GM20431 (cell line): ENCODE measurements at regions not wholly inside any gene's neighbourhood (a gene's known extent, or its start where the extent isn't known, plus 50 kb on each side); places are given as distances from the start of the nearest gene placed in this dataset.
"Not testable (repeated sequence)": the region's sequence is repeated elsewhere in the genome, so short reads cannot be mapped to it uniquely, and the experiment has no call there.

Experiments used
- in situ Hi-C: fragments of 300-500 bp; cut with MseI, MboI; formaldehyde crosslinking; loops from one replicate; pipeline ENCODE4 v1.15.0; 2020; ENCODE audit warnings: low sequenced_read_pairs; ENCODE audit not compliant: unreplicated experiment

- in situ Hi-C loops: not testable (repeated sequence)
These were observed 120.7 kb downstream of the RPLP1 start for GRCh38 chr15:69573278-69573677.

DNA sequence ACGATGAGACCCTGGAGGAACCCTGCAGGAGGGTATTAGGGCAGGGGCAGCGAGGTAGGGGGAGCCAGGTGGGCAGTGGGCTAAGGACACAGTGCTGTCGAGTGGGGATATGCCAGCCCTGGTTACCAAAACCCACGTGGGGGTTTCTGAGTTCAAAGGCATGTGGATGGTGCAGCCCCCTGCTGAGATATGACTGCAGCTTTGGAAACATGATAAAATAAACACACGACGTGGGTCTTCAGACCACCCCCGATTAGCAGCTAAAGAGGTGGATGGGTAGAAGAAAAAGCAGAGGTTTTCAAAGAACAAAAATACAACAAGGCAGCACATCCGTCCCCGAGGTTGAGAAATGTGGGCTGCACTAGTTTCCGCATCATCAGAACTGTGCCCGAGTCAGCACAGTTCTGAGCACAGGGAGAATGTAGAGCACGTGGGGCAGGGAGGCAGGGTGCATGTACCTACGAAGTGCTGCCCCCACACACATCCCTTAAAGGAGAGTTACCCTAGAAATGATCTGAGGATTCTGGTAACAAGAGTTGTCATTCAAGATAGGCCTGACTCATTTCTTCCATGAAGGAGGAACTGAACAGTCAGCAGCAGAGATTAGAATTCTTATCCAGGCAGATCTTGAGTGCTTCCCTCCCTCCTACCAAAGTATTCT, 121.3 kb downstream of the RPLP1 start:
- in situ Hi-C loops: no loop called here

- in situ Hi-C loops: no loop called here
These were observed 121.9 kb downstream of the RPLP1 start for GRCh38 chr15:69574506-69574905.

GRCh38 chr15:69575387-69575786, 122.8 kb downstream of the RPLP1 start:
- in situ Hi-C loops: no loop called here

DNA sequence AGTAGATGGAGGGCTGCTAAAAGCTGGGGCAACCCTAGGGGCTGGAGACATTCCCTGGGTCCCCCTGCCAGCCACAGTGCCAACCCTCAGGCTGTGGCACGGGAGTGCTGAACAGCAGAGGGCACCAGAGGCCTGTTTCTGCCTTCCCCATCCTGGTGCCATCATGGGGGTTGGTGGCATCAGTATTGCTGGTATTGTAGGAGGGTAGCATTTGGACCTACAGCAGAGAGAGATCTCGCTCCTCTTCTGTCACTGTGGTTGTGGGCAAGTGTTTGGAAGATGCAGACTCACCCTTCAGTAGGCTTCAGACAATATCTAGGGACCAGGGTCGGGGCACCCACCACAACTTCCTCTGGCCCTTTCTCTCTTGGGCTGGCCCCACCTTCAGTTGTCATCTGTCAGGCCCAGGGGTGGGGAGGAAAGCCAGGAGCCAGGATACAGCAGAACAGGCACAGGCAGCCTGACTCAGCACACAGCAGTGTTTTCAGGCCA, 123.5 kb downstream of the RPLP1 start:
- in situ Hi-C loops: no loop called here

- in situ Hi-C loops: no loop called here
These were observed 124.3 kb downstream of the RPLP1 start for GRCh38 chr15:69576948-69577351.

DNA sequence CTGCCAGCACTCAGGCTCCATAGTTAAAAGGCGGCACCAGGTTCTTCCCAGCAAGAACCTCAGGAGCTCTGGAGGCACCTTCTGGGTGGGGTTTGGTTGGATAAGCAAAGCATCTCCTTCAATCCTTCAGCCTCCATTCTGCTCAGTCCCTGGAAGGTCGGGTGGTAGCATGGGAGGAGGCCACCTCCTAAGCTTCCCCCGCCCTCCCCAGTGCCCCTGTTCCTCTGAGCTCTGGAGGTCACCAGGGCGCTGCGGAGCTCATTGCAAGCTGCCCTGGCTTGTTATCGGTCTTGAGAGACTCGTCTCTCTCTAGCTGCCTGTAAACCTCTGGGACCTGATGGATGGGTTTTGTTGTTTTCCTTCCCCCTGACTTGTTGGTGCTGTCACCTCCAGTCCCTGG, 124.8 kb downstream of the RPLP1 start:
- in situ Hi-C loops: no loop called here

GRCh38 chr15:69578252-69578651, 125.6 kb downstream of the RPLP1 start:
- in situ Hi-C loops: no loop called here

- in situ Hi-C loops: no loop called here
These were observed 126.4 kb downstream of the RPLP1 start for GRCh38 chr15:69578787-69579583.

DNA sequence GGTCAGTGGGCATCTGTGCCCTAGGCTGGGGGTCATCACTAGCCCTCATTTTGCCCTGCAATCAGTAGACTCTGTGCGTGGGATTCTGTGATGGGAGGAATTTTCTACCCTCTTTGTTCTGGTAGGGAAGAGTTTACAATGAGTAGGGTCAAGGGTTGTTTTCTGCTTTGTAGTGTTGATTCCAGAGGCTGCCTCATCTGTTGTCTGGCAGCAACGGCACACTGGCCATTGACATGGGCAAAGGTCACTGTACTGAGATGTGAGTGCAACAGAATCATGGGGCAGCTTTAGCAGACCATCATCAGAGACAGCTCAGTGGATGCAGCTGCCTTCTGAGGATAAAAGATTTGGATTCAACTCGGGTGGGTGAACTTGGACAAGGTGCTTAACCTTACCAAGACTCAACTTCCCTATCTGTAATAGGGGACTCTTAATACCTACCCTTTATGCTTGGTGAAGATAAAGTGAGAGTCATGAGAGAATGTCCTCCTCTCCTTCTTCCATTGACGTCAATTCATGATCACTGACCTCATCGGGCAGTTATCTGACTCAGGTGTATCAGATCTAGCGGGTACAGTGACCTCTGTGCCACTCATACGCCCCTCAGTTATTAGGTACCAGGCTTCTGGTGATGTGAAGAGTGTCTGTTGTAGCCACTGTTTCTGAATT, 127.5 kb downstream of the RPLP1 start:
- in situ Hi-C loops: no loop called here

DNA sequence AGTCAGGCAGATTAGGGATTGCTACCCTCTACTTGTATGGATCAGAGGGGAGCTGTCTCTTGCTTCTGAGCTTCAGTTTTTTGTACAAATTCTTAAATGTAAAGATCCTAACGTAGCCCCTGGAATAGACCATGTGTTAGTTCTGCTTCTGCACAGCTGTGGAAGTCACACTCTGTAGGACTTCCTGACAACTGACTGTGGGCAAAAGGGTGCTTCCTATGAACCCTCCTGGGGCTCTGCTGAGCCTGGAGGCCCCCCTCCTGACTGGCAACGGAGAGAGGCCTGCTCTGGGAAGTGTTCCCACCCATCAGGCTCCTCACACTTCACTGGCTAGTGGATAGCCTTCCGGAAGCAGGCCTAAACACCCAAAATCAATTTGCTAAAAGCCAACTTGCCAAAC, 131.0 kb downstream of the RPLP1 start:
- in situ Hi-C loops: no loop called here

DNA sequence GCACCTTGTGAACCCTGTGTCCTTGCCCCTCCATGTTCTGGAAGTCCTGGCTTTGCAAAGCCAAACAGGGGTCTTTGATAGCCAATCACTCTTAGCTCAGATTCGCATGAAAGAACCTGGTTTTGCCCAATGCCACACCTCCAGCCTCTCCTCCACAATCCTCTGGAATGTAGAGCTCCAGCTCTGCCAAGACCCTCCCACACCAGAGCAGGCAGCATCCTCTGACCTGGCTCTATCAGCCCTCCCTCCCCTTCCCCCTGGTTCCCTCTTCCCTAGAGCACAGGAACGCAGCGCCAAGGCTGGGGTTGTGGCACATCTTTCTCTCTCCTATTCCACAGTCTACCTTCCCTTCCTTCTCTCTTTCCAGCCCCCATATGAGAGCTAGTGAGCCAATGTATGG, 133.3 kb downstream of the RPLP1 start:
- in situ Hi-C loops: no loop called here

- in situ Hi-C loops: no loop called here
These were observed 134.1 kb downstream of the RPLP1 start for GRCh38 chr15:69586721-69587120.

DNA sequence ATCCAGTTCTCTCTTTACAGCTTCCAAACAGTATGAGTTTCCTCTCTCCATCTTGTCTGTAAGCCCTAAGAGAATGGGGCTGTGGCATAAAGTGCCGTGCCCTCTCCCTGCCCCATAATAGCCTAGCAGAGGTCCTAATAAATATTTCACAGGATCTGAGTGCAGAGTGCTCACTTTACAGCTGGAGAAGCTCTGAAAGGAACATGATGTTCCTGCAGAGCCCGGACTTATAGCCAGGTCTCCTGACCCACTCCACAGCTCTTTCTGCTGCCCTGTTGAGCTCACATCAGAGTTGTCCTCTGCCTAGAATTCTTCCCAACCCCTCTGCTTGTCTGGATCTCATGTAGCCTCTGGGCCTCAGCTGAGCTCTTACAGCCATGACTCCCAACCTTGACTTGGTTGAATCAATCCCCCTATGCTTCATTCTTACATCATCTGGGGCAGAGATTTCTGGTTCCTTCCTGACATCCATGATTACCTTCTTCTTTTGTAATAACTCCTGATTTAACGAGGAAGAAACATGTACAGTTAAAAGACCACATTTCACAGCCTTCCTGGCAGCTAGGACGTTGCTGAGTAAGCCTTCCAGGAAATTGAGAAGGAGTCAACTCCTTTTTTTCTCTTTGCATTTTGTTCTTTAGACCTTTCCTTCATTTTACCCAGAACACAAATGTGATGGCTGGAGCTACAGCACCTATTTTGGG, 135.3 kb downstream of the RPLP1 start:
- in situ Hi-C loops: no loop called here

DNA sequence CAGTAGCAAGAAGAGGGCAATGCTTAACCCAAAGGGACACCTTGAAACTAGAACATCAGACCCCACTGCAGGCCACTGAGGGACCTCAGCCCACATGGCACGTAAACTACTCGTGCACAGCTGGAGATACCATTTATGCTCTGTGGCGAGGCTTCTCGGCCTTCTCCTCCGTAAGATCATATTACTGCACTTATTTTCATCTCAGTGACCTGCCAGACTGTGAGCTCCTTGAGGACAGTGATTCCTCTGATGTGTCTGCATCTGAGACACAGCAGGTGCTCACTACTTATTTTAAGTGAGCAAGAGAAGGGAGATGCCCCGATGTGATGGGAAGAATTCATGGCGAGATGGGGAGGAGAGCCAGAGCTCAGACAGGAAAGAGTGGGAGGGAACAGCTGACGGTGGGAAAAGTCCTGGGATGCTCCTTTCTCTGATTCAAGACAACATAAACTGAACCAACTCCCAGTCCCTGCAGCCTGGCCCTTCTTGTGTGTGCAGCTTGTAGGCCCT, 137.6 kb downstream of the RPLP1 start:
- in situ Hi-C loops: no loop called here

DNA sequence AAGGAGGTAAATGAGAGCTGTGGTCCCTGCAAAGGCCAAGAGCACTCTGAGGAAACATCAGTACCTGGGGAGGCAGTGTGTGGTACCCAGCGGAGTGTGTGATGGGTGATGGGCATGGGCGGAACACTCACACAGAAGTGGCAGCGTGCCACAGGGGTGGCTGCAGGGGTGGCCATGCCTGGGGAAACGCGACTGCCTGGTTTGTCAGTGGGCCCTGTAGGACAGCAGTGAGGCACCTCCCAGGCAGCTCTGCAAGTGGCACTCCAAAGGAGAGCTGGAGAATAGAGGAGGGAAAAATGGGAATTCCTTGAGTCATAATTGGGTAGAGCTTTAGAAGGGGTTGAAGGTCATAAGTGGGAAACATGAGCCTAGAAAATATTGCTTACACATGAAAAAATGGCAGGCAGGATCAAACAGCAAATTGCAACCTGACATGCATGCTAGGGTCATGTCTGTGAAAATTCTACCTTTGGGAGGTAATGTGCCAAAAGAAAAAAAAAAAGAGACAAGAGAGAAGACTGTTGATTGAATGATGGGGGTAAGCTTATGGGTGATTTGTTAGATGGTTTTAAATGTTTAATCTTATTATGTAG, 138.4 kb downstream of the RPLP1 start:
- in situ Hi-C loops: no loop called here

DNA sequence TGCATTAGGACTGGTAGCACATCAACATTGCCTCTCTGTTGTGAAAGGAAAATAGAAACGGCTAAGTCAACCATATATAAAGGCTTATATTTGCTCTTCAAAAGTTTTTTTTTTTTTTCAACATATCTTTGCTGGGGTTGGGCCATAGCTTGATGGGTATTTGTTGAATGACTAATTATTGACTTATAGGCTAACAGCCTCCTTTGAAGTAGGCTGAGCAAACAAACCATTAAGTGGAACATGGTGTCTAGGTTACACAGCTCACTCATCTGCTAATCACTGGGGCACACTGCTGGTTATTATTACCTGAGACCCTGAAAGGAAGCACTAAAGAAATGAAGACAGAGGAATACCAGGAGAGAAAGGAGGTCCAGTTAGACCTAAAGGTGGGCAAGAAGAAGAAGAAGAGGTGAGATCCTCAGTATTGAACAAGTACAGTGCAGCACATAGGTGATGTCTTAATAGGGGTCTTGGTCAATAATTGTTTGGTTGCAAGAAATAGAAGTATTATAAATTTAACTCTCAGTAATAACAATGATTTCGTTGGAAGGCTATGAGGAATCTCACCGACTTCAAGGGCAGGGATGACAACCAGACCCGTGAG, 139.4 kb downstream of the RPLP1 start:
- in situ Hi-C loops: no loop called here

DNA sequence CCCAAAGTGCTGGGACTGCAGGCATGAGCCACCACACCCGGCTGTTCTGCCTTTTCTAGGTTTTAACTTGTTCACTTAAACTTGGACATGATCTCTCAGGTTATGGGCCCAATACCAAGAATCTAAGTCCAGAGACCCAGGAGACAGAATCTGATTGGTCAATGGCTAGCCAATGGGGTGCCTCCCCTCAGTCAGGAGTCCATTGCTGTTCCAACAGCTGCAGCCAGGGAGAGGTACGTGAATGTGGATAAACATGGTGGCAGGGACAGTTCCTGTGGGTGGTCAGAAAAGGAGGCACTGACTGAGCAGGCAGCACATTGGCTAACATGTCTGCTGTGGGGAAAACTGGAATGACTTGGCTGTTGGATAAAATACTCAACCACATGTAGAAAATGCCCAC, 140.3 kb downstream of the RPLP1 start:
- in situ Hi-C loops: no loop called here

DNA sequence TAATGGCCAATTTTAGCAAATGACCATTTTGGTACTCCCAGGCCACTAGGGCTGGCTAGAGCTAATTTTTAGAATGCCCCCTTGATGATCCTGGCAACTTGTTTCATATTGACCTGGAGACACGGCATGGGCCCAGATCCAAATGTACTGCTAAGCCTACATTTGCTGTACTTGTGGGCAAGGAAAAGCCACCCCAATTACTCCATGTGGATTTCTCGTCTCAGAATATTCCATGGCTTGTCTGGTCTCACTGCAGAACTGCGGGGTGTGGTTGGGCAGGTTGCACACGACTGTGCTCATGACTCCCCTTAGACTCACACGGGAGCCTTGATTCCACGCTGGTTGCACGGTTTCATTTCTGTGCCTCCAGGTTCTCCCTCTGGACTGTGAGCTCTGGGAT, 140.9 kb downstream of the RPLP1 start:
- in situ Hi-C loops: no loop called here
